ENCODE measurements at regions not wholly inside any gene's neighbourhood (a gene's known extent, or its start where the extent isn't known, plus 50 kb on each side); places are given as distances from the start of the nearest gene placed in this dataset.
A peak's percentile ranks its signal among the peaks of the same experiment; 100 is the strongest.

- ChIA-PET POLR2A (interaction anchor here (0.6 kb wide), 1 partner anchor 17 kb away, joined by 3 read pairs; no protein-coding TSS in a partner anchor), CTCF (interaction anchor here (1.2 kb wide), 1 partner anchor 28 kb away, joined by 4 read pairs; no protein-coding TSS in a partner anchor)
- H3K9me3 Mint-ChIP-seq (ENCODE audit: insufficient read depth): no peaks in the 10 kb centered on the region
- Histone ChIP-seq H3K4me3 (ENCODE audit: control extremely low read depth in 1 of 5, extremely low read depth in 1 of 5, insufficient read depth in 1 of 5, low read depth in 2 of 5, low read length in 4 of 5) (no peak overlapping the region), H2AFZ (ENCODE audit: insufficient read depth, low read depth, low read length, poor library complexity, severe bottlenecking) (no peak overlapping the region), H3K4me1 (ENCODE audit: control insufficient read depth in 2 of 2, insufficient read depth in 2 of 2, low read length in 2 of 2) (peaks cover 35 to 36% of the 10 kb centered on the region in 2 donors), H3K27ac (ENCODE audit: low read length in 2 of 2) (no peak overlapping the region), H3K27me3 (replicated peaks in 1 of 4; ENCODE audit: control extremely low read depth in 1 of 4, control insufficient read depth in 3 of 4, insufficient read depth in 4 of 4, low read length in 3 of 4) (no peaks in the 10 kb centered on the region), H3K9ac (ENCODE audit: low read length) (no peak overlapping the region), H3K9me3 (ENCODE audit: control extremely low read depth in 1 of 3, control insufficient read depth in 2 of 3, insufficient read depth in 1 of 3, low read length in 2 of 3) (no peaks in the 10 kb centered on the region), H3K79me2 (ENCODE audit: control insufficient read depth, insufficient read depth, low read length) (peaks cover 77% of the 10 kb centered on the region), H3K36me3 (replicated peaks in 1 of 2; ENCODE audit: control extremely low read depth in 1 of 2, control insufficient read depth in 1 of 2, extremely low read depth in 1 of 2, insufficient read depth in 2 of 2, low read length in 1 of 2) (peaks cover 0 to 22% of the 10 kb centered on the region in 2 experiments), H3K4me2 (replicated peaks; ENCODE audit: low read depth, low read length, poor library complexity, severe bottlenecking) (no peak overlapping the region), H4K20me1 (ENCODE audit: control insufficient read depth, insufficient read depth, low read length, poor library complexity, severe bottlenecking) (peaks cover 10% of the 10 kb centered on the region)
- peaks cover 42% of the 10 kb centered on the region for H3K4me1 Mint-ChIP-seq
- no peaks in the 10 kb centered on the region for H3K27me3 Mint-ChIP-seq
- no peak overlapping the region for H3K27ac Mint-ChIP-seq
- intact Hi-C loops (cut with micrococcal nuclease): no loop called here
- ATAC-seq (ENCODE audit: low read depth): no peak
- no peak for DNase-seq
- WGBS (ENCODE audit: insufficient coverage): 90% methylated on average over 4 of the region's 6 CpGs
- no peak for TF ChIP-seq EZH2 (IDR thresholded peaks at IDR 0.05; ENCODE audit: borderline replicate concordance, insufficient read depth, low read depth, low read length, poor library complexity, severe bottlenecking)
- TF ChIP-seq CTCF (IDR thresholded peaks at IDR 0.05): no peak
- no peak overlapping the region for H3K4me3 Mint-ChIP-seq
Observed at GRCh38 chr19:34306824-34307223, 52.5 kb downstream of the GARRE1 start.

GRCh38 chr19:34308381-34309367 lies 54.3 kb downstream of the GARRE1 start:
- no peaks in the 10 kb centered on the region for H3K9me3 ChIP-seq (ENCODE audit: control extremely low read depth in 1 of 3, control insufficient read depth in 2 of 3, insufficient read depth in 1 of 3, low read length in 2 of 3)
- H3K36me3 ChIP-seq (replicated peaks in 1 of 2; ENCODE audit: control extremely low read depth in 1 of 2, control insufficient read depth in 1 of 2, extremely low read depth in 1 of 2, insufficient read depth in 2 of 2, low read length in 1 of 2): peaks cover 0 to 17% of the 10 kb centered on the region in 2 experiments
- H2AFZ ChIP-seq (ENCODE audit: insufficient read depth, low read depth, low read length, poor library complexity, severe bottlenecking): no peak overlapping the region
- no peak overlapping the region for H3K9ac ChIP-seq (ENCODE audit: low read length)
- peaks cover 37 to 45% of the 10 kb centered on the region in 2 donors for H3K4me1 ChIP-seq (ENCODE audit: control insufficient read depth in 2 of 2, insufficient read depth in 2 of 2, low read length in 2 of 2)
- 76% methylated on average over 4 of the region's 8 CpGs for WGBS (ENCODE audit: insufficient coverage)
- ChIA-PET POLR2A (interaction anchor here (0.5 to 0.8 kb wide), 2 partner anchors 39 to 405 kb away, joined by 4 to 12 read pairs; no protein-coding TSS in a partner anchor), CTCF (interaction anchor here (0.6 to 0.9 kb wide), 3 partner anchors 26 to 112 kb away, joined by 3 to 4 read pairs (median 3); no protein-coding TSS in a partner anchor)
- Mint-ChIP-seq H3K27ac (peak overlapping the region; percentile 86), H3K4me3 (peak overlapping the region; percentile 66), H3K9me3 (ENCODE audit: insufficient read depth) (no peaks in the 10 kb centered on the region), H3K27me3 (no peaks in the 10 kb centered on the region), H3K4me1 (peaks cover 54% of the 10 kb centered on the region)
- H3K27me3 ChIP-seq (replicated peaks in 1 of 4; ENCODE audit: control extremely low read depth in 1 of 4, control insufficient read depth in 3 of 4, insufficient read depth in 4 of 4, low read length in 3 of 4): no peaks in the 10 kb centered on the region
- ATAC-seq (ENCODE audit: low read depth) (no peak), DNase-seq (peak; percentile 41)
- H4K20me1 ChIP-seq (ENCODE audit: control insufficient read depth, insufficient read depth, low read length, poor library complexity, severe bottlenecking): peaks cover 6% of the 10 kb centered on the region
- intact Hi-C loops (cut with micrococcal nuclease): no loop called here
- H3K79me2 ChIP-seq (ENCODE audit: control insufficient read depth, insufficient read depth, low read length): peaks cover 92% of the 10 kb centered on the region
- H3K27ac ChIP-seq (ENCODE audit: low read length in 2 of 2): peak overlapping the region; percentile 14 to 82
- TF ChIP-seq EZH2 (IDR thresholded peaks at IDR 0.05; ENCODE audit: borderline replicate concordance, insufficient read depth, low read depth, low read length, poor library complexity, severe bottlenecking): no peak
- TF ChIP-seq CTCF (IDR thresholded peaks at IDR 0.05): no peak
- no peak overlapping the region for H3K4me3 ChIP-seq (ENCODE audit: control extremely low read depth in 1 of 5, extremely low read depth in 1 of 5, insufficient read depth in 1 of 5, low read depth in 2 of 5, low read length in 4 of 5)
- peak overlapping the region; percentile 7 for H3K4me2 ChIP-seq (replicated peaks; ENCODE audit: low read depth, low read length, poor library complexity, severe bottlenecking)

All from B cell (primary cell).